ENCODE measurements at regions not wholly inside any gene's neighbourhood (a gene's known extent, or its start where the extent isn't known, plus 50 kb on each side); places are given as distances from the start of the nearest gene placed in this dataset.

DNA sequence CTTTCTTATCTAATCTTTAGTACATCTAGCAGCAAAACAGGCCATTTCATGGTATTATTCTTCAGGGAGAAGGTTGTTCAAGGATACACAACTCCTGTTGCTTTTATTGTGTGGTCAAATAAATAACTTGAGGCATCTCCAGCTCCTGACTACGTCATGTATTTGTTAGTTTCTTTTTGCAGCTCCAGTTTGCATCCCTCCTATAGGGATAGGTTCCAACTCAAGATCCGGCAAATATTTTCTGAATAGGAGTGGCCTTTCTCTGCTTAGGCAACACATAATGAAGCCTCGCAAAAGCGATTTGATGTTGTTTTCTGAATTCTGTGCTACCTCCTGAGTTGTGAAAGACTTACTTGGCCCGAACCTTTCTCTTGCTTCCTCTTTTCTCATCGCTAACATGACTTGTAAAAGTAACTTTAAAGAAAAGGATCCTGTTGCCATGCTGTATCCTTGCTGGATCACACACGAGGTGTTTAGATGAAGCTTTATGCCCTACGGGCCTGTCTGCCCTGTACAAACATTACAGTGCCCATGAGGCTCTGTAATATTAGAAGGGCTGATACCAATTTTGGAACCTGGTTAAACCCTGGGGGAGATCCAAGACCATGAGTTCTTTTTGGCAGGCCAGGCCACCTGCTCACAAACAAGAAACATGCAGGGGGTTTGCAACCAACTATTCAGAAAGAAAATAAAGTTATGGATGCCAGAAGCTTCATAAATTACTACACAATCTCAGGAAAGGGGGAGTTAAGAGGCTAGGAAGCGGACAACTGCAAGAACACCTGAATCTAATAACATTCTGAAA, 149.8 kb upstream of the FGF10 start:
- TF ChIP-seq, protein P1, sequence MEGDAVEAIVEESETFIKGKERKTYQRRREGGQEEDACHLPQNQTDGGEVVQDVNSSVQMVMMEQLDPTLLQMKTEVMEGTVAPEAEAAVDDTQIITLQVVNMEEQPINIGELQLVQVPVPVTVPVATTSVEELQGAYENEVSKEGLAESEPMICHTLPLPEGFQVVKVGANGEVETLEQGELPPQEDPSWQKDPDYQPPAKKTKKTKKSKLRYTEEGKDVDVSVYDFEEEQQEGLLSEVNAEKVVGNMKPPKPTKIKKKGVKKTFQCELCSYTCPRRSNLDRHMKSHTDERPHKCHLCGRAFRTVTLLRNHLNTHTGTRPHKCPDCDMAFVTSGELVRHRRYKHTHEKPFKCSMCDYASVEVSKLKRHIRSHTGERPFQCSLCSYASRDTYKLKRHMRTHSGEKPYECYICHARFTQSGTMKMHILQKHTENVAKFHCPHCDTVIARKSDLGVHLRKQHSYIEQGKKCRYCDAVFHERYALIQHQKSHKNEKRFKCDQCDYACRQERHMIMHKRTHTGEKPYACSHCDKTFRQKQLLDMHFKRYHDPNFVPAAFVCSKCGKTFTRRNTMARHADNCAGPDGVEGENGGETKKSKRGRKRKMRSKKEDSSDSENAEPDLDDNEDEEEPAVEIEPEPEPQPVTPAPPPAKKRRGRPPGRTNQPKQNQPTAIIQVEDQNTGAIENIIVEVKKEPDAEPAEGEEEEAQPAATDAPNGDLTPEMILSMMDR (IDR thresholded peaks at IDR 0.05 in 4 of 5, conservative IDR thresholded peaks at IDR 0.05 in 1 of 5): no peak
- TF ChIP-seq POLR2A (IDR thresholded peaks at IDR 0.05): no peak

Measured in gastrocnemius medialis (tissue), 4 donors.